Fibroblast of villous mesenchyme (primary cell): ENCODE measurements at regions not wholly inside any gene's neighbourhood (a gene's known extent, or its start where the extent isn't known, plus 50 kb on each side); places are given as distances from the start of the nearest gene placed in this dataset.
A peak's percentile ranks its signal among the peaks of the same experiment; 100 is the strongest.

Experiments used
- DNase-seq: peaks from one replicate; pipeline ENCODE4 v3.0.0-alpha.2; 2010; ENCODE audit warnings: low read depth
- H3K4me3 ChIP-seq: 2 replicates; pipeline ENCODE4 v1.5.1; 2011; ENCODE audit warnings: low read depth, mild to moderate bottlenecking, low read length
- TF ChIP-seq, protein P1 (sequence below): IDR thresholded peaks from 2 replicates; pipeline ENCODE4 v1.5.1; 2012; ENCODE audit warnings: low read depth, mild to moderate bottlenecking, low read length; ENCODE audit not compliant: insufficient read depth

DNA sequence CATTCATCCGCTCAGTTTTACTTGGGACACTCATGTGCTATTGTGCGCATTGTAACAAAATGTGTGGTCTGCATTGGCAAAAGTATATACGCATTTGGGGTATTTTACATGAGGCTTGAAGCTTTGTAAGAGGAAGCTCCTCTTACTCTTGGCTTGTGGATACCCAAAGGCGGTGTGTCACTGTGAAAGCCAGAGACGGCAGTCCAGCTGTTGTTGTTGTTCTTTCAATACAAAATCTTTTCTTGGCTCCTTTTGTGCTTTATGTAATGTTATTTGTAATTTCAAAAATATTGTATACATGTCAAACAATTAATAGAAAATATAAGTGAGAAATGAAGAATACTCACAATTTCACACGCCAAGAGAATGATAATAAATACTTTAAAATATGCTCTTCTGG is 128.3 kb upstream of the MOCS2 start:
- DNase-seq: no peak
- H3K4me3 ChIP-seq: no peak overlapping the region
- TF ChIP-seq, protein P1, sequence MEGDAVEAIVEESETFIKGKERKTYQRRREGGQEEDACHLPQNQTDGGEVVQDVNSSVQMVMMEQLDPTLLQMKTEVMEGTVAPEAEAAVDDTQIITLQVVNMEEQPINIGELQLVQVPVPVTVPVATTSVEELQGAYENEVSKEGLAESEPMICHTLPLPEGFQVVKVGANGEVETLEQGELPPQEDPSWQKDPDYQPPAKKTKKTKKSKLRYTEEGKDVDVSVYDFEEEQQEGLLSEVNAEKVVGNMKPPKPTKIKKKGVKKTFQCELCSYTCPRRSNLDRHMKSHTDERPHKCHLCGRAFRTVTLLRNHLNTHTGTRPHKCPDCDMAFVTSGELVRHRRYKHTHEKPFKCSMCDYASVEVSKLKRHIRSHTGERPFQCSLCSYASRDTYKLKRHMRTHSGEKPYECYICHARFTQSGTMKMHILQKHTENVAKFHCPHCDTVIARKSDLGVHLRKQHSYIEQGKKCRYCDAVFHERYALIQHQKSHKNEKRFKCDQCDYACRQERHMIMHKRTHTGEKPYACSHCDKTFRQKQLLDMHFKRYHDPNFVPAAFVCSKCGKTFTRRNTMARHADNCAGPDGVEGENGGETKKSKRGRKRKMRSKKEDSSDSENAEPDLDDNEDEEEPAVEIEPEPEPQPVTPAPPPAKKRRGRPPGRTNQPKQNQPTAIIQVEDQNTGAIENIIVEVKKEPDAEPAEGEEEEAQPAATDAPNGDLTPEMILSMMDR: no peak

DNA sequence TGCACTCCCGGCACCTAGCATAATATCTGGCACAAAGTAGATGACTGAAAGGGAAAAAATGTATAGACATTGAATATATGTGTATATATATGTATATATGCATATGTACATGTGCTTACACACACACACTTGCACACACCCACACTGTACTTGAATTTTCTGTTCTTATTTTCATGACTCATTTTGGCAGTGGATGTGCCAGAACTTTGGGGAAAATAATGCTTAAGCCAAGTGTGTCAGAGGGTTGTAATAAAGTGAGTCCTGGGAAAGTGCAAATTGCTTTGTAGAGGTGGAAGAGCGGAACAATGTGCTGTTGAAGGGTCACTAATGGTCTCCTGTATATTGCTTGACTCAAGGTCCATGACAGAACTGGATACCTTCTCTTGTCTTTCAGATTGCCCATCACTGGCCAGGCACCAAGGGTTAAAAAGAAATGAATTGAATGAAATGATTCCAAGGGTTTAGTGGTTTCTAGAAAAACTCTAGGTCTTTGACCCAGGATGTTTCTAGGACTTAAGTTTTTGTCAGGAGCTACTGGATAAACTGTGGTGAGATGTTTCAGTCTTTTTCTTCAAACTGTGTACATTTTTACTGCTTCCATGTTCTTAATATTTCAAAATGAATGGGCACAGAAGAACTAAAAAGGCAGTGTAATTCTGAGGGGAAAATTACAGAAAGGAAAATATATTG is 129.9 kb upstream of the MOCS2 start:
- no peak overlapping the region for H3K4me3 ChIP-seq
- no peak for DNase-seq
- TF ChIP-seq, protein P1: no peak

DNA sequence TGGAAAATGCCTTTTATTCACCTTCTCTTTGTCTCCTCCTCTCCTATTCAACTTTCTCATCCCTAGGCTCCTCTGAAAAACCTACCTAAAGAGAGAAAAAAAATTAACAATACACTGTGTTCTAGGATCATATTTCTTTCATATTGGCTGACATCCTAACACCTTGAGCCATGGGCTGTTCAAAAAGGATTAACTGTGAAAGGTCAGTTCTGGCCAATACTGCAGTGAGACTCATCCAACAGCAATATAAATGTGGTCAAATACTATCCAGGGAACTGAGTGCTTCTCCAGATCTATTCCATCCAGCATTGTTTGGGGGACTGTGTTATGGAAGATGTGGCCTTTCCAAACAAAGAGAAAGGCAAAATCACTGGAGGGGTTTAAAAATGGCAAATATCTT is 131.1 kb upstream of the MOCS2 start:
- TF ChIP-seq, protein P1: no peak
- DNase-seq: no peak
- H3K4me3 ChIP-seq: no peak overlapping the region

DNA sequence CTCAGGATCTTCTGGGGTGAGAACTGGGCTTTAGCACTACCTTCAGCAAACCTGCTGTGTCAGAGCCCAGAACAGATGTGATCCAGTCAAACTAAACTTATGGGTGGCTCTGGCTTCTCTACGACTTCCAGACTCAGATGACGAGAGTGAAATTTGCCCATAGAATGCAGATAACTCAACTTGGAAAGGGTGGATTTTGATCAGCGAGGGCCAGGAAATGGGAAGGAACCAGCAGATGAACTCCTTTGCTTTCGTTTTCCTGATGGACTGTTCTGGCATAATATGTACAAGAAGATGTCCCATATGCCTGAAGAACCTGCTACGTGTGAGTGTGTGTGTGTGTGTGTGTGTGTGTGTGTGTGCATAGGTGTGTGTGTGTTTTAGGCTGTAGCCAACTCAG is 132.0 kb upstream of the MOCS2 start:
- H3K4me3 ChIP-seq: no peak overlapping the region
- TF ChIP-seq, protein P1: no peak
- DNase-seq: no peak

DNA sequence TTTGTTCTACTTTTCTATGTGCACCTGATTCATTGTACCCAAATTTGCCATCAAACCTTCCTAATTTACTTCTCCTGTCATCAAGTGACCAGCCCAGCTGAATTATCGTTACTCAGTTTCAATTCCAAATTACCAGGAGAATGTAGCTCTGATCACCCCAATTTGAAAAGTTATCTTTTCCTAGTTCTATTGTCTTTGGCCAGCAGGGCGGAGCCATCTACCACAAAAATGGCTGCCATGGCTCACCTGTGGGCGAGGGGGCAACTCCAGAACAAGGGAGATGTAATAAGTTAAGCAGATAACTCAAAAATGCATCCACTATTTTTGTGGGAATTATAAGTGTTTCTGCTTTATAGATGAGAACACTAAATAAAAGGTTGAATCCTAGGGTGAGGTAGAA is 133.8 kb upstream of the MOCS2 start:
- TF ChIP-seq, protein P1: no peak

DNA sequence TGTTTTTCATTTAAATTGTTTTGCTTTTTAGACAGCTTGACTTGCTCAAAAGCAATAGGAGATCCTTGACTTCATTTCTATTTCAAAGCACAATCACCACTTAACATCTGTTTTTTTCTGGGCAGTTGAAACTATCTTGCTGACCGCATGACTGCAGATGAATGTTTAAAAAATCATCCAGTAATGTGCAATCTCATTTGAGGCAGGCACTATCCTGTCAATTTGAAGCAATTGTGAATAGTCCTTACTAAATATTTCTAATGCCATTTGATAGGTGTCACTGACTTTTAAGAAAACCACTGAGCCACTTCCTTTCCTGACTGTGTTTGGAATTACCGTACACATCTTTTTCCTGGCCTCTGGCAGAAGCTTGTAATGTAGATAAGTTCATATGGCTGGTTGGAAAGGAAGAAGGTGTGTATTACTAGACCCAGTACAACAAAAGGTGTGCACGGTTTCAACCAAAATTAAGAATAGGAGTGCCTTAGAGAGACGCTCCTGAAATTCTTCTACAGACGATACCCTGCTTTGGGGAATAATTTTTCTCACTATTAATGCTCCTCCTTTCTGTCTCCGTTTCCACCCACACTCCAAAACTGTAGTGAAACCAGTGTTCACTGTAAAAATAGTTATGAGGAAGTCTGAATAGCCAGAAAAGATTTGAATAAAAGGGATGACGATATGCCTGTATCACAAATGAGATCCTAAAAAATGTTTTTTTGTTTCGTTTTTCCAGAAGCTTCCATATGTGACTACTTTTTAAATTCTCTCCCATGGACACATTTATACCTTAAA is 136.7 kb upstream of the MOCS2 start:
- peak; percentile 86 for DNase-seq
- TF ChIP-seq, protein P1: no peak
- H3K4me3 ChIP-seq: no peak overlapping the region

More for the DNA sequence above, 133.8 kb upstream of the MOCS2 start:
- H3K4me3 ChIP-seq: no peak overlapping the region
- no peak for DNase-seq
